Upper lobe of left lung (tissue), 4 donors: ENCODE measurements at regions not wholly inside any gene's neighbourhood (a gene's known extent, or its start where the extent isn't known, plus 50 kb on each side); places are given as distances from the start of the nearest gene placed in this dataset.

ENCODE experiments used
- EP300 ChIP-seq, 4 donors: sonication (generic); formaldehyde crosslinking; IDR thresholded peaks; one replicate each; pipeline ENCODE4 v1.5.1; 2017; ENCODE audit warnings: antibody characterized with exemption in 4 of 4, control low read depth in 2 of 4
- POLR2AphosphoS5 ChIP-seq, 2 donors: sonication (generic); formaldehyde crosslinking; IDR thresholded peaks; one replicate each; pipeline ENCODE4 v1.5.1; 2017; ENCODE audit warnings: antibody characterized with exemption in 2 of 2
- TF ChIP-seq, protein P1 (sequence below), 6 experiments: fragments of 450-650 bp in 4 of 6; fragments of 200-600 bp in 2 of 6; sonication (generic) in 2 of 6; IDR thresholded peaks; one replicate each; pipeline ENCODE4 v1.5.1; 2016 to 2019; ENCODE audit warnings: antibody characterized with exemption in 6 of 6

DNA sequence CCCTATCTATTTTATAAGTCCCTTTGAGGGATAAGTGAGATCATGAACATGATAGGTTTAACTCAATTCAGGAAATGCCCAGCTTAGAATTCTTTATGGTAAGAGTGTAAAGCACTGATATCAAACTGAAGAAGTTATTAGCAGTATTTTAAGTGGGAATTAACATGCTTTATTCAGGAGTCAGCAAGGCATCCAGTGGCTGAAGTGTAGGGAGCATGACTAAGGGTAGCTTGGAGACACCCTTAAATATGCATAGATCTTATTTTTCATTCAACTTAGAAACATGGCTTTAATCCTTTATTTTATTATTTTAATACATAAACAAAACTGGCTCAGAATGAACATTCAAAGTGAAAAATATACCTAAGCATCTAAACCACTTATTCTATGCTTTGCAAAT is 158.3 kb upstream of the LPP start:
- TF ChIP-seq, protein P1, sequence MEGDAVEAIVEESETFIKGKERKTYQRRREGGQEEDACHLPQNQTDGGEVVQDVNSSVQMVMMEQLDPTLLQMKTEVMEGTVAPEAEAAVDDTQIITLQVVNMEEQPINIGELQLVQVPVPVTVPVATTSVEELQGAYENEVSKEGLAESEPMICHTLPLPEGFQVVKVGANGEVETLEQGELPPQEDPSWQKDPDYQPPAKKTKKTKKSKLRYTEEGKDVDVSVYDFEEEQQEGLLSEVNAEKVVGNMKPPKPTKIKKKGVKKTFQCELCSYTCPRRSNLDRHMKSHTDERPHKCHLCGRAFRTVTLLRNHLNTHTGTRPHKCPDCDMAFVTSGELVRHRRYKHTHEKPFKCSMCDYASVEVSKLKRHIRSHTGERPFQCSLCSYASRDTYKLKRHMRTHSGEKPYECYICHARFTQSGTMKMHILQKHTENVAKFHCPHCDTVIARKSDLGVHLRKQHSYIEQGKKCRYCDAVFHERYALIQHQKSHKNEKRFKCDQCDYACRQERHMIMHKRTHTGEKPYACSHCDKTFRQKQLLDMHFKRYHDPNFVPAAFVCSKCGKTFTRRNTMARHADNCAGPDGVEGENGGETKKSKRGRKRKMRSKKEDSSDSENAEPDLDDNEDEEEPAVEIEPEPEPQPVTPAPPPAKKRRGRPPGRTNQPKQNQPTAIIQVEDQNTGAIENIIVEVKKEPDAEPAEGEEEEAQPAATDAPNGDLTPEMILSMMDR (IDR thresholded peaks at IDR 0.05): no peak
- no peak for TF ChIP-seq POLR2AphosphoS5 (IDR thresholded peaks at IDR 0.05)
- TF ChIP-seq EP300 (IDR thresholded peaks at IDR 0.05): no peak
